GM21390 (cell line): ENCODE measurements at regions not wholly inside any gene's neighbourhood (a gene's known extent, or its start where the extent isn't known, plus 50 kb on each side); places are given as distances from the start of the nearest gene placed in this dataset.
"Not testable (repeated sequence)": the region's sequence is repeated elsewhere in the genome, so short reads cannot be mapped to it uniquely, and the experiment has no call there.

Experiments
- ATAC-seq: cut with Tn5 transposase; IDR thresholded peaks from one replicate; pipeline ENCODE4 v1.9.1; 2021; ENCODE audit not compliant: unreplicated experiment

GRCh38 chr6:114995526-114995925 lies 652.7 kb upstream of the HS3ST5 start:
- ATAC-seq, result no peak

- peak; percentile 93 for ATAC-seq
Measured at GRCh38 chr6:114989279-114989964, 646.6 kb upstream of the HS3ST5 start.

DNA sequence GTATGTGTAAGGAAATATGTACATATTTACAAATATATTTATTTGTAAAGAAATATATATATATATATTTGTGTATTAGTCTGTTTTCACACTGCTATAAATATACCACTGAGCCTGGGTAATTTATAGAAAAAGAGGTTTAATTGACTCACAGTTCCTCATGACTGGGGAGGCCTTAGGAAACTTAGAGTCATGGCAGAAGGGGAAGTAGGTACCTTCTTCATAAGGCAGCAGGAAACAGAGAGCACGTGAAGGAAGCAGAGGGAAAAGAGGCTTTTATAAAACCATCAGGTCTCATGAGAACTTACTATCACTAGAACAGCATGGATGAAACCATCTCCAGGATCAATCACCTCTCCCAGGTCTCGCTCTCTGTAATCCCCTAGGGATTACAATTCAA lies 644.5 kb upstream of the HS3ST5 start:
- ATAC-seq, result no peak

GRCh38 chr6:114955363-114955762 lies 612.5 kb upstream of the HS3ST5 start:
- ATAC-seq, result peak; percentile 48

- no peak for ATAC-seq
Measured at GRCh38 chr6:114952229-114952628, 609.4 kb upstream of the HS3ST5 start.

GRCh38 chr6:114945392-114945791 lies 602.6 kb upstream of the HS3ST5 start:
- no peak for ATAC-seq

GRCh38 chr6:114941078-114941477 lies 598.3 kb upstream of the HS3ST5 start:
- no peak for ATAC-seq

DNA sequence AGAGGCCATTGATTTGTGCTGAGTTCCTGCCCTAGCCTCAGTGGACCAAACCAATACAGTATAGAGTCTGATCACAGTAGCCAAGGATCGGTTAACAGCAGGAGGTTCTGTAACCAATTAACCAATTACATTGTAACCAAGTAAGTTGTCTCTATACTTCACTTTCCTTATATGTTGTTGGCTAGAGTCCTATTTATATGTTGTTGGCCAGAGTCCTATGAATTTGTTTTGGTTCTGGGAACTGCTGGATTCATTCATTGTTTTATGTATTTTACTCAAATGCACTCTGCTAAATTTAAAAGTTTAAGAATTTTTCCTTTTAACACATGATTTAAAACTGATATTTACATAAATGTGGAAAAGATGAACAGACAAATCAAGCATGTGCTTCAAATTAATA lies 597.4 kb upstream of the HS3ST5 start:
- no peak for ATAC-seq

DNA sequence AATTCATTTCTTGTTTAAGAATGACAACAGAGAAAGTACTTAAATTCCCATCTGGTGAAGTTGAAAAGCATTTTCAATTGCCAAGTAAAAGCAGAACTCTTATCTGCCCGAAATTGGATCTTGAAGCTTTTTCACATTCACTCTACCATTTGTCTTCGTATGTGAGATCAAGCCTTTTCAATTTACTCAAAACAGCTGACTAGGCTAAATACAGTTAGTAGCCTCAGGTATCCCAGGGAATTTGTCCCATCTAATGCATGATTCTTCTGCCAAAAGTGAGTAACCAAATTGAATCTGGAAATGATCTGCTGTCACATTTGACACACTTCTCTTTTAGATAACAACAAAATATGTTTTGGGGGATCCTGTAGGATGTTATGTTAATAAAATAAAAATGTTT lies 596.8 kb upstream of the HS3ST5 start:
- no peak for ATAC-seq

DNA sequence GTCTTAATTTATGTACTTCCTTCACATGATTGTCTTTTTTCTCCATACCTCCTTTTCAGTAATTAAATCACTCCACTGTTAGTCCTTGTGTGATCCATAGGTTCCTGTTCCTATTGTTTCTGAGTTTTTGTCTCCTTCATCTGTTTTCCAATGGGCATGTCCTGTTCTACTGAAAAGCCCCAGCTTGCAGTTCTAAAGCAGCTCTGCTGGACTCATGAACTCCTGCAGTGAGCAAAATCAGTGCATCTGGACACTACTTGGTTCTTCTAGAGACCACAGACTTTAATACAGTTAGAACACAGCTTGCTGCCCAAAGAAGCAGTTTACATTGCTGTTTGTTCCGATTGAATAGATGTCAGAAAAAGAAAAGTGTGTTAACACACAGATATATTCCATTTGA lies 593.3 kb upstream of the HS3ST5 start:
- ATAC-seq, result no peak

GRCh38 chr6:114934079-114934478 lies 591.3 kb upstream of the HS3ST5 start:
- ATAC-seq, result no peak

GRCh38 chr6:114928731-114929130 lies 585.9 kb upstream of the HS3ST5 start:
- ATAC-seq, result not testable (repeated sequence)

- ATAC-seq, result no peak
Measured at GRCh38 chr6:114906096-114906495, 563.3 kb upstream of the HS3ST5 start.

- ATAC-seq, result no peak
Measured at GRCh38 chr6:114897536-114897935, 554.7 kb upstream of the HS3ST5 start.

- ATAC-seq, result no peak
Measured at GRCh38 chr6:114892211-114892610, 549.4 kb upstream of the HS3ST5 start.

DNA sequence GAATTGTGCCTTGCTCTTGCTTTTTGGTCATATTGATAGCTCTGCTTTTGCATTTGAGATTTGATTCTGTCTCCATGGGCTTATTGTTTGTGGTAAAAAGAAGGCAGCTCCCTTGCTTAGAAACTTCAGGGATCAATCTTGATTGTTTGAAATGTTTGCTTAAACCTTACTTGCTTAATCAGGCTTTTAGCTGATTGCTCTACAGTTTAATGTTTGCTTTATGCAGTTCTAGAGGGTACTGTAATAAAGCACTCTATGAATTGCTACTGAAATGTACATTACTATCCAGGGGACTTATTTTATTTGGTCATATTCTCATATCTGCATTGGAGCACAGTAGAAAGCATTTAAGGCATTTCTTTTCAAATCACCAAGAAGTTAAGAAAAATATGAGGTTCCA lies 545.4 kb upstream of the HS3ST5 start:
- no peak for ATAC-seq

GRCh38 chr6:114886670-114887436 lies 544.0 kb upstream of the HS3ST5 start:
- ATAC-seq, result no peak

DNA sequence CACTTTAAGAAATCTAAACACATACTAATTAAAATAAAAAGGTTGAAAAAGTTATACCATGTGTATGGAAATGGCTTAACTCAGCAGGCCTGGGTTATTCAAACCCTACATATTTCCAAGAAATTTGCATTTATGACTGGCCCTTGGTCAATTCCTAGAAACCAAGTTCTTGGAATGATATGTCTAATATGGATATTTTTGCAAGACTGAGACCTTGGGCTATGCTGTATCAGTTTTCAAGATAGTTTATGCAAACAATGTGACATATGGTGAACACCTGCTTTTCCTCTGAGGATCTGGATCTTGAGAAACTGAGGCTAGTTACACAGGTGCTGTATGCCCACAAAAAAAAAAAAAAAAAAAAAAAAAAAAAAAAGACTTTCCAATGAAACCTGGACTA lies 536.9 kb upstream of the HS3ST5 start:
- no peak for ATAC-seq

GRCh38 chr6:114878091-114878490 lies 535.3 kb upstream of the HS3ST5 start:
- ATAC-seq, result no peak

GRCh38 chr6:114874410-114874809 lies 531.6 kb upstream of the HS3ST5 start:
- no peak for ATAC-seq

DNA sequence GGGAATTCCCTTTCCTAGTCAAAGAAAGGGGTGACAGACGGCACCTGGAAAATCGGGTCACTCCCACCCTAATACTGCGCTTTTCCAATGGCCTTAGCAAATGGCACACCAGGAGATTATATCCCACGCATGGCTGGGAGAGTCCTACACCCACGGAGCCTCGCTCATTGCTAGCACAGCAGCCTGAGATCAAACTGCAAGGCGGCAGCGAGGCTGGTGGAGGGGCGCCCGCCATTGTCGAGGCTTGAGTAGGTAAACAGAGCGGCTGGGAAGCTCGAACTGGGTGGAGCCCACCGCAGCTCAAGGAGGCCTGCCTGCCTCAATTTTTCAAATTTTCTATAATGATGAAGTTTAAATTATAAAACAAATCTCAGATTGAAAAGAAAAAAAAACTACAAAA lies 522.7 kb upstream of the HS3ST5 start:
- ATAC-seq, result not testable (repeated sequence)

DNA sequence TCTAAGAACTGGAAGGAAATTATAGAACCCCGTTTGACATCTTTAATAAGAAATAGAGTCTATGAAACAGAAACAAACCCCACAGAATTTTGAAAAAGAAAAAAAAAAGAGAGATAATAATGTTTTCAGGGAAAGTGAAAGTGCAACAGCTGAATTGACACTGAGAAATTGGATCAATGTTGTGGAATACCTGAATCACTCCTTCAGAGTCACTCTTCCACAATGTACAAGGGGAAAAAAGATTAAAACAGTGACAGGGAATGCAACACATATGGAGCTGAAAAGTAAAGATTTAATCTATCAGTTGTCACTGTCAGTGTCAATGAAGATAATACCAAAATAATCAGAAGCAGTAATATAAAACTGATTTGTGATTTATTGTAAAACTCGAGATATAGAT lies 520.8 kb upstream of the HS3ST5 start:
- no peak for ATAC-seq

DNA sequence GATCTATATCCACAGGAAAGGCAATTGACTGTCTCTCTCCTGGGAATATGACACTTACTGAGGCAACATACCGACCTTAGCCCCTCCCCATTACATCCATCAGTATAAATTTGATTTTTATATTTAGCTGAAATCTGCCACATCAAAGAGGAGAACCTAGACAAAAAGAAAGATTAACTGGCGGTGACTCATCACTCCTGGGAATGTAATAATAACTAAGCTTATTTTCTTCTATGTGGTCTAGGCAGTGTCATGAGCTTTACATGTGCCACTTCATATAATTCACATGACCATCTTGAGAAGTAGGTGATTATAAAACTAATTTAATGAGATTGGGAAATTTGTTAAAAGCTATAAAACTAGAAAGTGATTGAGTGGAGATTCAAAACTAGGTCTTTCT lies 520.0 kb upstream of the HS3ST5 start:
- ATAC-seq, result no peak
